ENCODE measurements at regions not wholly inside any gene's neighbourhood (a gene's known extent, or its start where the extent isn't known, plus 50 kb on each side); places are given as distances from the start of the nearest gene placed in this dataset.

DNA sequence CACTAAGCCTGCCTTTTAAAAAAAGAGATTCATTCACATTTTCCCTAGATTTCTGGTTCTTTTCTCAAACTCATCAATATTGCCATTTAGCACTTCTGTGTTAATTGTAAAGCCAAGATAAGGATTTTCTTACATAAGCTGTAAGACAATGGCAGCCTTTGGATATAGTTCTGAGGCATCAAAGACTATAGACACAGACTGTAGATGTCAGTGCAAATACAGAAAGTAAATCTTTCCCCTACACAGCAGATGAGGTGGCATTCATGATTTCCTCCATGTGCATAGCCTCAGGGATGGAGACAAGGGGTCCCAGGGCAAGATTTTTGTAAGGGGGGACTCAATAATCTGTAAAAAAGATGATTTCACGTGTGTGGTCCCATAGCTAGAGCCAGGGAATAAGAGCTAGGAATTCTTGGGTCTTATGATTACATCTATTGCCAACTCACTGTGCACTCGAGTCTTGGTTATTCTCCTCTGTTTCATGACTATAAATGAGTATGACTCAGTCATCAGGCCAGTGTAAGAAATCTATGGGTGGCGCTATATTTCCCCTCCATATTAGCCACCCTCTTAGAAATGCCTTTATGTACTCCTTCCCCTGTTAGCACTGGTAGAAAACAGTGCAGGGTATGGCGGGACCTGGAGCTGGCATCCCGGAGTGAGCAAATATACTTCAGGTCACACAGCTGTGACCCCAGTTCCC, 207.5 kb downstream of the EXOC5 start:
- TF ChIP-seq, protein P1, sequence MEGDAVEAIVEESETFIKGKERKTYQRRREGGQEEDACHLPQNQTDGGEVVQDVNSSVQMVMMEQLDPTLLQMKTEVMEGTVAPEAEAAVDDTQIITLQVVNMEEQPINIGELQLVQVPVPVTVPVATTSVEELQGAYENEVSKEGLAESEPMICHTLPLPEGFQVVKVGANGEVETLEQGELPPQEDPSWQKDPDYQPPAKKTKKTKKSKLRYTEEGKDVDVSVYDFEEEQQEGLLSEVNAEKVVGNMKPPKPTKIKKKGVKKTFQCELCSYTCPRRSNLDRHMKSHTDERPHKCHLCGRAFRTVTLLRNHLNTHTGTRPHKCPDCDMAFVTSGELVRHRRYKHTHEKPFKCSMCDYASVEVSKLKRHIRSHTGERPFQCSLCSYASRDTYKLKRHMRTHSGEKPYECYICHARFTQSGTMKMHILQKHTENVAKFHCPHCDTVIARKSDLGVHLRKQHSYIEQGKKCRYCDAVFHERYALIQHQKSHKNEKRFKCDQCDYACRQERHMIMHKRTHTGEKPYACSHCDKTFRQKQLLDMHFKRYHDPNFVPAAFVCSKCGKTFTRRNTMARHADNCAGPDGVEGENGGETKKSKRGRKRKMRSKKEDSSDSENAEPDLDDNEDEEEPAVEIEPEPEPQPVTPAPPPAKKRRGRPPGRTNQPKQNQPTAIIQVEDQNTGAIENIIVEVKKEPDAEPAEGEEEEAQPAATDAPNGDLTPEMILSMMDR (IDR thresholded peaks at IDR 0.05; ENCODE audit: poor library complexity, severe bottlenecking): no peak
- TF ChIP-seq RAD21 (conservative IDR thresholded peaks at IDR 0.05) (no peak), EZH2 (IDR thresholded peaks at IDR 0.05; ENCODE audit: borderline replicate concordance, insufficient read depth, low read length, poor library complexity, severe bottlenecking) (no peak), REST (IDR thresholded peaks at IDR 0.05; ENCODE audit: borderline replicate concordance) (no peak), EP300 (conservative IDR thresholded peaks at IDR 0.05; ENCODE audit: poor library complexity, severe bottlenecking) (no peak), TAF1 (IDR thresholded peaks at IDR 0.05; ENCODE audit: low read depth) (no peak), POLR2AphosphoS5 (IDR thresholded peaks at IDR 0.05) (no peak), SMC3 (conservative IDR thresholded peaks at IDR 0.05; ENCODE audit: poor library complexity) (no peak), MXI1 (conservative IDR thresholded peaks at IDR 0.05; ENCODE audit: poor library complexity, severe bottlenecking) (no peak)

All from neural cell (in vitro differentiated cells).